Neural cell (in vitro differentiated cells): ENCODE measurements at regions not wholly inside any gene's neighbourhood (a gene's known extent, or its start where the extent isn't known, plus 50 kb on each side); places are given as distances from the start of the nearest gene placed in this dataset.

Experiments used
- H2AFZ ChIP-seq: fragments of 200-600, 300-800 bp; sonication (generic), shearing (Covaris generic); 2 replicates; pipeline ENCODE4 v1.6.0; 2014; ENCODE audit warnings: low read depth, mild to moderate bottlenecking, antibody characterized with exemption, low read length, moderate library complexity
- H3F3A ChIP-seq: fragments of 200-600 bp; shearing (Covaris generic); 2 replicates; pipeline ENCODE4 v1.6.1; 2016; ENCODE audit warnings: mild to moderate bottlenecking, moderate library complexity, mixed read lengths, antibody characterized with exemption, low read length; ENCODE audit not compliant: insufficient read depth, poor library complexity, severe bottlenecking
- H3K27ac ChIP-seq: fragments of 200-600, 300-800 bp; sonication (generic), shearing (Covaris generic); 2 replicates; pipeline ENCODE4 v1.5.1; 2014; ENCODE audit warnings: mild to moderate bottlenecking, low read length, moderate library complexity
- H3K27me3 ChIP-seq: fragments of 300-800, 200-600 bp; sonication (generic), shearing (Covaris generic); 2 replicates; pipeline ENCODE4 v1.6.0; 2014; ENCODE audit warnings: mild to moderate bottlenecking, low read depth, low read length, moderate library complexity; ENCODE audit not compliant: insufficient read depth
- H3K36me3 ChIP-seq: fragments of 300-800, 200-600 bp; sonication (generic), shearing (Covaris generic); 2 replicates; pipeline ENCODE4 v1.5.1; 2014; ENCODE audit warnings: mild to moderate bottlenecking, antibody characterized with exemption, low read length, moderate library complexity; ENCODE audit not compliant: insufficient read depth
- H3K4me2 ChIP-seq: fragments of 300-800, 200-600 bp; sonication (generic), shearing (Covaris generic); 2 replicates; pipeline ENCODE4 v1.6.0; 2014; ENCODE audit warnings: mild to moderate bottlenecking, low read length
- H3K4me3 ChIP-seq: fragments of 300-800, 200-600 bp; sonication (generic), shearing (Covaris generic); 2 replicates; pipeline ENCODE4 v1.5.1; 2014; ENCODE audit warnings: mild to moderate bottlenecking, low read length, moderate library complexity
- H3K79me2 ChIP-seq: fragments of 200-600 bp; shearing (Covaris generic); replicated peaks from 2 replicates; pipeline ENCODE4 v1.6.0; 2014; ENCODE audit warnings: mild to moderate bottlenecking, low read length, moderate library complexity; ENCODE audit not compliant: insufficient read depth
- H3K9ac ChIP-seq: fragments of 300-800, 200-600 bp; sonication (generic), shearing (Covaris generic); 2 replicates; pipeline ENCODE4 v1.6.1; 2016; ENCODE audit warnings: mild to moderate bottlenecking, low read length, mixed read lengths
- H3K9me2 ChIP-seq: fragments of 200-600 bp; shearing (Covaris generic); 2 replicates; pipeline ENCODE4 v1.6.1; 2016; ENCODE audit warnings: mild to moderate bottlenecking, low read length, mixed read lengths; ENCODE audit not compliant: insufficient read depth
- H3K9me3 ChIP-seq: fragments of 200-600, 300-800 bp; sonication (generic), shearing (Covaris generic); 2 replicates; pipeline ENCODE4 v1.6.1; 2016; ENCODE audit warnings: mild to moderate bottlenecking, mixed run types, low read length, moderate library complexity, mixed read lengths
- H4K20me1 ChIP-seq: fragments of 200-600 bp; shearing (Covaris generic); 2 replicates; pipeline ENCODE4 v1.6.1; 2016; ENCODE audit warnings: mild to moderate bottlenecking, mixed run types; ENCODE audit not compliant: insufficient read depth
- EP300 ChIP-seq: fragments of 450-650 bp; conservative IDR thresholded peaks from 2 replicates; pipeline ENCODE4 v1.6.1; 2014; ENCODE audit warnings: antibody characterized with exemption, mild to moderate bottlenecking, moderate library complexity; ENCODE audit not compliant: poor library complexity, severe bottlenecking
- EZH2 ChIP-seq: fragments of 200-600, 300-800 bp; shearing (Covaris generic), sonication (generic); IDR thresholded peaks from 2 replicates; pipeline ENCODE4 v1.6.1; 2014; ENCODE audit warnings: antibody characterized with exemption, low read length, borderline replicate concordance, mild to moderate bottlenecking; ENCODE audit not compliant: insufficient read depth, poor library complexity, severe bottlenecking
- MXI1 ChIP-seq: fragments of 450-650 bp; conservative IDR thresholded peaks from 2 replicates; pipeline ENCODE4 v1.6.1; 2014; ENCODE audit warnings: antibody characterized with exemption, mild to moderate bottlenecking; ENCODE audit not compliant: poor library complexity, severe bottlenecking
- POLR2AphosphoS5 ChIP-seq: IDR thresholded peaks from 2 replicates; pipeline ENCODE4 v1.6.1; 2012
- RAD21 ChIP-seq: fragments of 450-650 bp; conservative IDR thresholded peaks from 2 replicates; pipeline ENCODE4 v1.6.1; 2014; ENCODE audit warnings: antibody characterized with exemption, mild to moderate bottlenecking, moderate library complexity
- SMC3 ChIP-seq: fragments of 450-650 bp; conservative IDR thresholded peaks from 2 replicates; pipeline ENCODE4 v1.6.1; 2014; ENCODE audit warnings: antibody characterized with exemption, mild to moderate bottlenecking, moderate library complexity; ENCODE audit not compliant: poor library complexity
- TAF1 ChIP-seq: IDR thresholded peaks from 2 replicates; pipeline ENCODE4 v1.6.1; 2012; ENCODE audit warnings: low read depth
- TF ChIP-seq, protein P1 (sequence below): fragments of 450-650 bp; IDR thresholded peaks from 2 replicates; pipeline ENCODE4 v1.5.1; 2014; ENCODE audit warnings: antibody characterized with exemption, mild to moderate bottlenecking, moderate library complexity; ENCODE audit not compliant: poor library complexity, severe bottlenecking
- TF ChIP-seq, protein P2 (sequence below): IDR thresholded peaks from 2 replicates; pipeline ENCODE4 v1.6.1; 2012; ENCODE audit warnings: borderline replicate concordance

DNA sequence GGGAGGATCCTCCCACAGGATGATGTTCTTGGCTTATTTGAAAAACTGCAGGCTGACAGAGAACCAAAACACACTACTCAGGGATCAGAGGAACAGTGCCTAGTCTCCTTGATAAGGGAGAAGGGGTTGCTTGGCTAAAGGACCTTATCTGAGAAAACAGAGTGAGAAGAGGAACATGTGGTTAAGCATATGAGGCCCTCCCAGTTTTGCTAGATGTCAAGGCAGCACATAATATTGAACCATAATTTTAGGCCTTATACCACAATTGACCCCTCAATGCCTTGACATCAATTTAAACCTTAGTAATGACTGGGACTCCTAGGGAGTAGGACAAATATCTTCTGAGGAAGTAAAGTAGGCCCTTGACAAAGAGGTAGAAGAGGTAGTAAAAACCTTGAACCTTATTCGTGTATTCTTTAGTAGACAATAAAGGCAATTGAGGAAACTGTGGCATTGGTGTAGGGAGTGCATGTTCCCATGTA lies 79.3 kb downstream of the TEX13C start:
- H3K79me2 ChIP-seq = no peaks in the 10 kb centered on the region
- TF ChIP-seq RAD21 (no peak), SMC3 (no peak), MXI1 (no peak), EZH2 (no peak), POLR2AphosphoS5 (no peak), TAF1 (no peak), EP300 (no peak)
- TF ChIP-seq, protein P1, sequence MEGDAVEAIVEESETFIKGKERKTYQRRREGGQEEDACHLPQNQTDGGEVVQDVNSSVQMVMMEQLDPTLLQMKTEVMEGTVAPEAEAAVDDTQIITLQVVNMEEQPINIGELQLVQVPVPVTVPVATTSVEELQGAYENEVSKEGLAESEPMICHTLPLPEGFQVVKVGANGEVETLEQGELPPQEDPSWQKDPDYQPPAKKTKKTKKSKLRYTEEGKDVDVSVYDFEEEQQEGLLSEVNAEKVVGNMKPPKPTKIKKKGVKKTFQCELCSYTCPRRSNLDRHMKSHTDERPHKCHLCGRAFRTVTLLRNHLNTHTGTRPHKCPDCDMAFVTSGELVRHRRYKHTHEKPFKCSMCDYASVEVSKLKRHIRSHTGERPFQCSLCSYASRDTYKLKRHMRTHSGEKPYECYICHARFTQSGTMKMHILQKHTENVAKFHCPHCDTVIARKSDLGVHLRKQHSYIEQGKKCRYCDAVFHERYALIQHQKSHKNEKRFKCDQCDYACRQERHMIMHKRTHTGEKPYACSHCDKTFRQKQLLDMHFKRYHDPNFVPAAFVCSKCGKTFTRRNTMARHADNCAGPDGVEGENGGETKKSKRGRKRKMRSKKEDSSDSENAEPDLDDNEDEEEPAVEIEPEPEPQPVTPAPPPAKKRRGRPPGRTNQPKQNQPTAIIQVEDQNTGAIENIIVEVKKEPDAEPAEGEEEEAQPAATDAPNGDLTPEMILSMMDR = no peak
- TF ChIP-seq, protein P2, sequence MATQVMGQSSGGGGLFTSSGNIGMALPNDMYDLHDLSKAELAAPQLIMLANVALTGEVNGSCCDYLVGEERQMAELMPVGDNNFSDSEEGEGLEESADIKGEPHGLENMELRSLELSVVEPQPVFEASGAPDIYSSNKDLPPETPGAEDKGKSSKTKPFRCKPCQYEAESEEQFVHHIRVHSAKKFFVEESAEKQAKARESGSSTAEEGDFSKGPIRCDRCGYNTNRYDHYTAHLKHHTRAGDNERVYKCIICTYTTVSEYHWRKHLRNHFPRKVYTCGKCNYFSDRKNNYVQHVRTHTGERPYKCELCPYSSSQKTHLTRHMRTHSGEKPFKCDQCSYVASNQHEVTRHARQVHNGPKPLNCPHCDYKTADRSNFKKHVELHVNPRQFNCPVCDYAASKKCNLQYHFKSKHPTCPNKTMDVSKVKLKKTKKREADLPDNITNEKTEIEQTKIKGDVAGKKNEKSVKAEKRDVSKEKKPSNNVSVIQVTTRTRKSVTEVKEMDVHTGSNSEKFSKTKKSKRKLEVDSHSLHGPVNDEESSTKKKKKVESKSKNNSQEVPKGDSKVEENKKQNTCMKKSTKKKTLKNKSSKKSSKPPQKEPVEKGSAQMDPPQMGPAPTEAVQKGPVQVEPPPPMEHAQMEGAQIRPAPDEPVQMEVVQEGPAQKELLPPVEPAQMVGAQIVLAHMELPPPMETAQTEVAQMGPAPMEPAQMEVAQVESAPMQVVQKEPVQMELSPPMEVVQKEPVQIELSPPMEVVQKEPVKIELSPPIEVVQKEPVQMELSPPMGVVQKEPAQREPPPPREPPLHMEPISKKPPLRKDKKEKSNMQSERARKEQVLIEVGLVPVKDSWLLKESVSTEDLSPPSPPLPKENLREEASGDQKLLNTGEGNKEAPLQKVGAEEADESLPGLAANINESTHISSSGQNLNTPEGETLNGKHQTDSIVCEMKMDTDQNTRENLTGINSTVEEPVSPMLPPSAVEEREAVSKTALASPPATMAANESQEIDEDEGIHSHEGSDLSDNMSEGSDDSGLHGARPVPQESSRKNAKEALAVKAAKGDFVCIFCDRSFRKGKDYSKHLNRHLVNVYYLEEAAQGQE = no peak
- H4K20me1 ChIP-seq = no peaks in the 10 kb centered on the region

DNA sequence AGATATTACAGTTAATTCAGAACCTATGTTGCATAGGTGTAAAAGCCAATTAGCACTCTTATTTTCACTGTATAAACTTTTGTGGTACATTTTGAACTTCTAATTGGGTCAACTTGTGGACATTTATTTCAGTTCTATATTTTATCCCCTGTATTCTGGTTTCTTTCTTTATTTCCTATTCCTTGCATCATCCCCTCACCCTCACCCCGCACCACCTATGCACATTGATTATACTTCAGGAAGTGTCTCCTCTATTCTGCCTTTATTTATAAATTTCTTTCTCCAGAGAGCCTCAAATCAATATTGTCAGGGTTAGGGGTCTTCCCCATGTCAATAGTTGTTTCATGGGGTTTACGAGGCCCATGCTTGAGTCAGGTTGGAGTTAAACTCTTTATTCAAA lies 83.1 kb downstream of the TEX13C start:
- no peaks in the 10 kb centered on the region for H3K36me3 ChIP-seq
- H3K9me3 ChIP-seq = no peaks in the 10 kb centered on the region
- no peak overlapping the region for H2AFZ ChIP-seq
- no peaks in the 10 kb centered on the region for H3K9me2 ChIP-seq
- H3F3A ChIP-seq = no peaks in the 10 kb centered on the region
- no peaks in the 10 kb centered on the region for H3K79me2 ChIP-seq
- TF ChIP-seq RAD21 (no peak), EZH2 (no peak)
- no peak overlapping the region for H3K27ac ChIP-seq
- no peak overlapping the region for H3K4me2 ChIP-seq
- no peak overlapping the region for H3K4me3 ChIP-seq
- H4K20me1 ChIP-seq = no peaks in the 10 kb centered on the region
- H3K9ac ChIP-seq = no peak overlapping the region
- H3K27me3 ChIP-seq = no peaks in the 10 kb centered on the region

More for the DNA sequence above, 79.3 kb downstream of the TEX13C start:
- no peaks in the 10 kb centered on the region for H3K27me3 ChIP-seq
- H2AFZ ChIP-seq = no peak overlapping the region
- H3K9me2 ChIP-seq = no peaks in the 10 kb centered on the region
- H3K4me3 ChIP-seq = no peak overlapping the region
- H3K4me2 ChIP-seq = no peak overlapping the region
- no peaks in the 10 kb centered on the region for H3K9me3 ChIP-seq
- H3F3A ChIP-seq = no peaks in the 10 kb centered on the region
- H3K36me3 ChIP-seq = no peaks in the 10 kb centered on the region
- no peak overlapping the region for H3K9ac ChIP-seq
- no peak overlapping the region for H3K27ac ChIP-seq
